ENCODE measurements at regions not wholly inside any gene's neighbourhood (a gene's known extent, or its start where the extent isn't known, plus 50 kb on each side); places are given as distances from the start of the nearest gene placed in this dataset.
"Not testable (repeated sequence)": the region's sequence is repeated elsewhere in the genome, so short reads cannot be mapped to it uniquely, and the experiment has no call there.

DNA sequence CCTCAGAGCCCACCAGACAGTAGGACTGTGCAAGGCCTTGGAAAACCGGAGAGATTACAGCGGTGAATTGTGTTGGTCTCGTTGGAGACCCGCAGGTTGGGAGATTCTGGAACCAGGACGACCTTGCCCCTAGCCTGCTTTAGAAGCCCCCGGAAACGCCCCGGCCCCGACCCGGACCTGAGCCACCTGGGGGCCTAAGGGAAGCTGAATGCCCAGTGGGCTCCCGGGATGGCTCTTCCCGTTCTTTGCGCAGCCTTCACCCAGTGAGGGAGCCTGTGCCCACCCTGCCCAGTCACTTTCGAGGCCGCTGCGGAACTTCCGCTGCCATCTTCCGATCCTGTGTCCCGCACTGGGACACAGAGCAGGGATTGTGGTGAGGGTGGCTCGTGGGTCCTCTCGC, 254.4 kb downstream of the FAM72C start:
- CTCF ChIA-PET = no interaction called here
- DNase-seq (ENCODE audit: extremely low spot score) = no peak
- TF ChIP-seq HDGF (IDR thresholded peaks at IDR 0.05; ENCODE audit: borderline replicate concordance) = no peak
- no peak for TF ChIP-seq FOXK2 (IDR thresholded peaks at IDR 0.05)
- TF ChIP-seq LEF1 (IDR thresholded peaks at IDR 0.05; ENCODE audit: borderline replicate concordance) = no peak
- TF ChIP-seq BHLHE40 (IDR thresholded peaks at IDR 0.05; ENCODE audit: borderline replicate concordance) = no peak
- no peak for TF ChIP-seq SP1 (IDR thresholded peaks at IDR 0.05)
- TF ChIP-seq FOXA1 (IDR thresholded peaks at IDR 0.05) = no peak
- no peak for TF ChIP-seq ARNT (IDR thresholded peaks at IDR 0.05)
- no peak for TF ChIP-seq TARDBP (IDR thresholded peaks at IDR 0.05)
- TF ChIP-seq, protein P1, sequence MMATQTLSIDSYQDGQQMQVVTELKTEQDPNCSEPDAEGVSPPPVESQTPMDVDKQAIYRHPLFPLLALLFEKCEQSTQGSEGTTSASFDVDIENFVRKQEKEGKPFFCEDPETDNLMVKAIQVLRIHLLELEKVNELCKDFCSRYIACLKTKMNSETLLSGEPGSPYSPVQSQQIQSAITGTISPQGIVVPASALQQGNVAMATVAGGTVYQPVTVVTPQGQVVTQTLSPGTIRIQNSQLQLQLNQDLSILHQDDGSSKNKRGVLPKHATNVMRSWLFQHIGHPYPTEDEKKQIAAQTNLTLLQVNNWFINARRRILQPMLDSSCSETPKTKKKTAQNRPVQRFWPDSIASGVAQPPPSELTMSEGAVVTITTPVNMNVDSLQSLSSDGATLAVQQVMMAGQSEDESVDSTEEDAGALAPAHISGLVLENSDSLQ (IDR thresholded peaks at IDR 0.05) = no peak
- TF ChIP-seq SUZ12 (IDR thresholded peaks at IDR 0.05) = no peak
- TF ChIP-seq NFRKB (IDR thresholded peaks at IDR 0.05) = no peak
- TF ChIP-seq ZNF384 (IDR thresholded peaks at IDR 0.05) = no peak
- no peak for TF ChIP-seq CTBP1 (IDR thresholded peaks at IDR 0.05; ENCODE audit: borderline replicate concordance)
- no peak for TF ChIP-seq L3MBTL2 (conservative IDR thresholded peaks at IDR 0.05)
- no peak for TF ChIP-seq FOXM1 (IDR thresholded peaks at IDR 0.05; ENCODE audit: borderline replicate concordance)
- TF ChIP-seq ELF4 (IDR thresholded peaks at IDR 0.05) = no peak
- POLR2A ChIA-PET = no interaction called here

DNA sequence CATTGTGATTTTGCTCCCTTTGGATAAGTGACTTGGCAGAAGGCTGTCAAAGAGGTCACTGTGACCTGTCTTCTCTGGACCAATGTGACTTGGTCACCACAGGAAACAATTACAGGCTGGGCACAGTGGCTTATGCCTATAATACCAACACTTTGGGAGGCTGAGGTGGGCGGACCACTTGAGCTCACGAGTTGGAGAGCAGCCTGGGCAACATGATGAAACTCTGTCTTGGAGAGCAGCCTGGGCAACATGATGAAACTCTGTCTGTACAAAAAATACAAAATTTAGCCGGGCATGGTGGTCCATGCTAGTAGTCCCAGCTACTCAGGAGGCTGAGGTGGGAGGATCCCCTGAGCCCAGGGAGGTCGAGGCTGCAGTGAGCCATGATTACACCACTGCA, 256.9 kb downstream of the FAM72C start:
- CTCF ChIA-PET; POLR2A ChIA-PET; DNase-seq (ENCODE audit: extremely low spot score): not testable (repeated sequence)

DNA sequence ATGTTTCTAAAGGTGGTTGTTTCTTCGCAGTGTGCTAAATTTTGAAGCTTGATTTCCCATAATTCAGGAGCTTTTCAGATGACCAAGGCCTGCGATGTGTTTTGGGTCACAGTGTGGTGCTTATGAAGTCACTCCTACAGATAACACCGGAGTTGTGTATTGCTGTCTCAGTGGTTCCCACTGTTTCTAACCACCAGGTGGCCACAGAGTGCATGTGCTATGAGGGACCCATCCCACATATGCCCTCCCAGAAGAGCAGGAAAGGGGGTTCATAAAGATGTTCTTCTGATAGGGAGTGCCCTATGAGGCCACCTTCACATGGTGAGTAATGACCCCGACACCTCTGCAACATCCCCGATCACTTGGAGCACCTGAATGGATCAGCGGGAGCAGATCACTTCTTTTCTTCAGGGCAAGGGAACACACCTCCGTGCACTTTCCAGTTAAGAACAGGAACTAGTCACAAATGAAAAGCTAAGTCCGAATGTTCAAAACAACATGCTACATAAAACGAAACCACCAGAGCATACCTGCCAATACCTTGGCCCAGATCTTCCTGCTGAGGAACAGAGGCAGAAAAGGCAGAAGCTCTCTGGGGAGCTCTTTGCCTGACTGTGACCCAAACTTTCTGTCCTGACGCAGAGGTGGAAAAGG, 262.1 kb downstream of the FAM72C start:
- DNase-seq (ENCODE audit: extremely low spot score); POLR2A ChIA-PET: not testable (repeated sequence)
- CTCF ChIA-PET = interaction anchor here (0.7 kb wide), 1 partner anchor 10 kb away, joined by 3 read pairs; no protein-coding TSS in a partner anchor

DNA sequence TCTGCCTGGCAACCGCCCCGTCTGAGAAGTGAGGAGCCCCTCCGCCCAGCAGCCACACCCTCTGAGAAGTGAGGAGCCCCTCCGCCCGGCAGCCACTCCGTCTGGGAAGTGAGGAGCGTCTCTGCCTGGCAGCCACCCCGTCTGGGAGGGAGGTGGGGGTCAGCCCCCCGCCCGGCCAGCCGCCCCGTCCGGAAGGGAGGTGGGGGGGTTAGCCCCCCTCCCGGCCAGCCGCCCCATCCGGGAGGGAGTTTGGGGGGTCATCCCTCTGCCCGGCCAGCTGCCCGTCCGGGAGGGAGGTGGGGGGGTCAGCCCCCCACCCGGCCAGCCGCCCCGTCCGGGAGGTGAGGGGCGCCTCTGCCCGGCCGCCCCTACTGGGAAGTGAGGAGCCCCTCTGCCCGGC, 269.0 kb downstream of the FAM72C start:
- DNase-seq (ENCODE audit: extremely low spot score); POLR2A ChIA-PET; CTCF ChIA-PET: not testable (repeated sequence)

DNA sequence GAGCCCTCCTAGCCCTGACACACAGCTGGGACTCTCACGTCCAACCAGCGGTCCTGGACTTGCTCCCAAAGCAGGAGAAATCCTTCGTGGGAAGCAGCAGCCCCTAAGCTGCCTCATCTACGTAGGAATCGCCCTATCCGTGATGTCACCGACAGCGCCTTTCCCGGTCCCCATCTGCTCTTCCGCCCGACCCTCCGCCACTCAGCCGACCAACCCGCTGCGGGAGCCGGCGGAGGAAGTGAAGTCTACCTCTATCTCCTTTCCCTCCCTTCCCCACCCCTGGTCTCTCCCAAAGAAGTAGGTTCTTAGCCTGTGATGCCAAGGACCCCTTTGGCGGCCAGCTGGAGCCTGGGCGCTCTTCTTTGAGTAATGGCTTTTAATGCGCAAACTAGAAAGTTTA, 272.1 kb downstream of the FAM72C start:
- TF ChIP-seq ZNF384 (IDR thresholded peaks at IDR 0.05) (no peak), L3MBTL2 (conservative IDR thresholded peaks at IDR 0.05) (no peak), HDGF (IDR thresholded peaks at IDR 0.05; ENCODE audit: borderline replicate concordance) (no peak), SUZ12 (IDR thresholded peaks at IDR 0.05) (no peak), FOXK2 (IDR thresholded peaks at IDR 0.05) (no peak), BHLHE40 (IDR thresholded peaks at IDR 0.05; ENCODE audit: borderline replicate concordance) (no peak), TARDBP (IDR thresholded peaks at IDR 0.05) (no peak), LEF1 (IDR thresholded peaks at IDR 0.05; ENCODE audit: borderline replicate concordance) (no peak), ARNT (IDR thresholded peaks at IDR 0.05) (no peak), CTBP1 (IDR thresholded peaks at IDR 0.05; ENCODE audit: borderline replicate concordance) (no peak), FOXA1 (IDR thresholded peaks at IDR 0.05) (no peak), SP1 (IDR thresholded peaks at IDR 0.05) (no peak), FOXM1 (IDR thresholded peaks at IDR 0.05; ENCODE audit: borderline replicate concordance) (no peak), NFRKB (IDR thresholded peaks at IDR 0.05) (no peak), ELF4 (IDR thresholded peaks at IDR 0.05) (no peak)
- TF ChIP-seq, protein P1 (IDR thresholded peaks at IDR 0.05) = no peak
- CTCF ChIA-PET = no interaction called here
- POLR2A ChIA-PET = no interaction called here
- no peak for DNase-seq (ENCODE audit: extremely low spot score)

DNA sequence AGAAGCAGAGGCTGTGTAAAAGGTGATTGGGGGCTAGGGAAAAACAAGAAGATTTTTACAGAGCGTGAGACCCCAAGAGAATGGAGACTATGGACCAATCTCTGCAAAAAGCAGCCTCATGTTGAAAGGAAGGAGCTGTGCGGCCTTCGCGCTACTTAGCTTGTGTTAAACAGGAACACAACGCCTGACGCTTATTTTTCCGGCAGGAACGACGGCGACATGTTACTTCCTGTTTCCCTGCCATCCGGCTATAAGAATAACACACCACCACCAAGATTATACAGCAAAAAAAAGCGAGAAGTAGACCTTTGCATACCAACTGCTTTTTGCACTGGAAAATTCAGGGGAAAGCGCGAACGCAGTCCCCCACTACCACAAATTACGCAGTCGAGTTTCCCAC, 272.7 kb downstream of the FAM72C start:
- ChIA-PET POLR2A (no interaction called here), CTCF (no interaction called here)
- DNase-seq (ENCODE audit: extremely low spot score) = no peak
- no peak for TF ChIP-seq FOXM1 (IDR thresholded peaks at IDR 0.05; ENCODE audit: borderline replicate concordance)
- TF ChIP-seq BHLHE40 (IDR thresholded peaks at IDR 0.05; ENCODE audit: borderline replicate concordance) = no peak
- TF ChIP-seq FOXK2 (IDR thresholded peaks at IDR 0.05) = no peak
- TF ChIP-seq, protein P1 (IDR thresholded peaks at IDR 0.05) = no peak
- no peak for TF ChIP-seq L3MBTL2 (conservative IDR thresholded peaks at IDR 0.05)

DNA sequence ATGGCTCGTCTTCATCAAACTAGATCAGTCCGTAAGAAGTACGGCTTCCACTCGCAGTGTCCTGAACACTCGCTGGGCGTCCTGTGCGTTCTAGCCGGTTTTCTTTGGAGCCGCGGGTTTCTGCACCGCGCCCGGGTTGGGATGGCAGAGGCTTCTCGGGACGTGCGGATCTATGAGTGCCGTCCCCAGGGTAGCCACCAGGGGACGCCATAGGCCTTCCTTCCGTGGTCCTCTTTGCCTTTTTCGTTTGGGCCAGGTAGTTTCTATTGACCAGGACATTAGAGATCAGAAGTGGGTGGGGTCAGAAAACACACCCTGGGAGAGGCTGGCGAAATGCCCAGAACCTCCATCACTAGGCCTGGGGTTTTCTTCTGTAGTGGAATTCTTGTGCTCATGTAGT, 273.8 kb downstream of the FAM72C start:
- ChIA-PET POLR2A (no interaction called here), CTCF (no interaction called here)
- TF ChIP-seq ZNF384 (IDR thresholded peaks at IDR 0.05) (no peak), ELF4 (IDR thresholded peaks at IDR 0.05) (no peak), LEF1 (IDR thresholded peaks at IDR 0.05; ENCODE audit: borderline replicate concordance) (no peak), CTBP1 (IDR thresholded peaks at IDR 0.05; ENCODE audit: borderline replicate concordance) (no peak), FOXK2 (IDR thresholded peaks at IDR 0.05) (no peak), ARNT (IDR thresholded peaks at IDR 0.05) (no peak), SUZ12 (IDR thresholded peaks at IDR 0.05) (no peak), HDGF (IDR thresholded peaks at IDR 0.05; ENCODE audit: borderline replicate concordance) (no peak), SP1 (IDR thresholded peaks at IDR 0.05) (no peak), L3MBTL2 (conservative IDR thresholded peaks at IDR 0.05) (no peak), FOXM1 (IDR thresholded peaks at IDR 0.05; ENCODE audit: borderline replicate concordance) (no peak)
- TF ChIP-seq, protein P1 (IDR thresholded peaks at IDR 0.05) = no peak
- peak; percentile 65 for DNase-seq (ENCODE audit: extremely low spot score)
